Activated CD4-positive, alpha-beta T cell treated with anti-CD3 and anti-CD28 coated beads, Interleukin-2, amount 10 ng/mL, durations not matched to agents 7 days and 5 days (primary cell): ENCODE measurements at regions not wholly inside any gene's neighbourhood (a gene's known extent, or its start where the extent isn't known, plus 50 kb on each side); places are given as distances from the start of the nearest gene placed in this dataset.
"Not testable (repeated sequence)": the region's sequence is repeated elsewhere in the genome, so short reads cannot be mapped to it uniquely, and the experiment has no call there.

ENCODE experiments used
- CTCF ChIA-PET: fragments of 350-600 bp; sonication (Branson Sonifier 250); formaldehyde crosslinking; loops from one replicate; lab custom pipeline; 2021; ENCODE audit warnings: antibody characterized with exemption; lab: Charles Lee
- POLR2A ChIA-PET: fragments of 350-600 bp; sonication (Branson Sonifier 250); formaldehyde crosslinking; loops from one replicate; lab custom pipeline; 2021; ENCODE audit warnings: antibody characterized with exemption; lab: Charles Lee
- DNase-seq: peaks from one replicate; pipeline ENCODE4 v3.0.0-alpha.2; 2020
- H3K27ac Mint-ChIP-seq: one replicate; pipeline ENCODE4 v1.8.0; 2021; ENCODE audit warnings: mild to moderate bottlenecking, moderate library complexity, mixed read lengths
- H3K27me3 Mint-ChIP-seq: one replicate; pipeline ENCODE4 v1.8.0; 2021; ENCODE audit warnings: mixed read lengths
- H3K36me3 Mint-ChIP-seq: one replicate; pipeline ENCODE4 v1.8.0; 2021; ENCODE audit warnings: low read depth, mixed read lengths
- H3K4me1 Mint-ChIP-seq: one replicate; pipeline ENCODE4 v1.8.0; 2021; ENCODE audit warnings: mixed read lengths
- H3K4me3 Mint-ChIP-seq: one replicate; pipeline ENCODE4 v1.8.0; 2021; ENCODE audit warnings: mild to moderate bottlenecking, moderate library complexity, mixed read lengths
- H3K9me3 Mint-ChIP-seq: one replicate; pipeline ENCODE4 v1.8.0; 2021; ENCODE audit warnings: mixed read lengths

DNA sequence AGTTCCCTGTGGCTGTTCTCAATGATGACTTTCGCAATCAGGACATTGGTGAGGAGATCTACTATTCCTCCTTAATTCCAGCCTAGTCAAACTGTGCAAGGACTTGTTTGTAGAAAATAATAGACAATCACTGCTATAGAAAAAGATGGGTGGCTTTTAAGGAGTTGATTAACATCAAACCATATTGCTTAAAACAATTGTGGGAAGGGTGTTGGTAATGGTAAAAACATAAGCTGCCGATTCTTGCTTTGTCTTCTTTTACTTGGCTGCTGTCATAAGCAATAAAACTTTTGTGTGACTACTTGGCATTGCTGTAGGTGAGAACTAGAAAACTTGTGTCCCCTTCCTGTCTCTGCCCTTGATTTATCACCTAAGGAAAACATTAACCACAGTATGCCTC, 561.2 kb upstream of the SEMA6A start:
- no peaks in the 10 kb centered on the region for H3K36me3 Mint-ChIP-seq
- H3K27me3 Mint-ChIP-seq = no peaks in the 10 kb centered on the region
- no peaks in the 10 kb centered on the region for H3K9me3 Mint-ChIP-seq
- ChIA-PET POLR2A (no interaction called here), CTCF (no interaction called here)
- H3K27ac Mint-ChIP-seq = no peak overlapping the region
- no peaks in the 10 kb centered on the region for H3K4me1 Mint-ChIP-seq
- DNase-seq = no peak
- H3K4me3 Mint-ChIP-seq = no peak overlapping the region

DNA sequence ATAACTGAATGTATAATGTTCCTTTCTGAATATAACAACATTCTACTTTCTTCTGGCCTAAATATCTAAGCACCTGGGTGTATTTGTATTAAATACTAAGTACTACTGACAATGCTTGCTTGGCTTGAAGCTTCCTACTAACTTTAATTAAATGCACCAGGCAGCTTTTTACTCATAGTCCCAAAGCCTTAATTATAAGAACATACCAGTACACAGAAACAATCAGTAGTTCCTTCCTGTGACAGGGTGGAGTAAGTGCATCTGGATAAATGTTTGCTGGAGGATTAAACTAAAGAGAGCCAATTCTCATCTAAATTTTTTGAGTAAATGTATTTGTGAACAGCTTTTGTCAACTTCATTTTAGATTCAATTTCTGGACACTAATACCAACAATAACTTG, 558.6 kb upstream of the SEMA6A start:
- no peak overlapping the region for H3K4me3 Mint-ChIP-seq

GRCh38 chr5:117131876-117132275, 557.3 kb upstream of the SEMA6A start:
- H3K36me3 Mint-ChIP-seq = no peaks in the 10 kb centered on the region
- CTCF ChIA-PET = no interaction called here

More for the DNA sequence above, 558.6 kb upstream of the SEMA6A start:
- POLR2A ChIA-PET = no interaction called here
- CTCF ChIA-PET = no interaction called here
- DNase-seq = no peak
- H3K4me1 Mint-ChIP-seq = no peaks in the 10 kb centered on the region
- H3K27me3 Mint-ChIP-seq = no peaks in the 10 kb centered on the region
- no peak overlapping the region for H3K27ac Mint-ChIP-seq
- H3K9me3 Mint-ChIP-seq = no peaks in the 10 kb centered on the region
- H3K36me3 Mint-ChIP-seq = no peaks in the 10 kb centered on the region

DNA sequence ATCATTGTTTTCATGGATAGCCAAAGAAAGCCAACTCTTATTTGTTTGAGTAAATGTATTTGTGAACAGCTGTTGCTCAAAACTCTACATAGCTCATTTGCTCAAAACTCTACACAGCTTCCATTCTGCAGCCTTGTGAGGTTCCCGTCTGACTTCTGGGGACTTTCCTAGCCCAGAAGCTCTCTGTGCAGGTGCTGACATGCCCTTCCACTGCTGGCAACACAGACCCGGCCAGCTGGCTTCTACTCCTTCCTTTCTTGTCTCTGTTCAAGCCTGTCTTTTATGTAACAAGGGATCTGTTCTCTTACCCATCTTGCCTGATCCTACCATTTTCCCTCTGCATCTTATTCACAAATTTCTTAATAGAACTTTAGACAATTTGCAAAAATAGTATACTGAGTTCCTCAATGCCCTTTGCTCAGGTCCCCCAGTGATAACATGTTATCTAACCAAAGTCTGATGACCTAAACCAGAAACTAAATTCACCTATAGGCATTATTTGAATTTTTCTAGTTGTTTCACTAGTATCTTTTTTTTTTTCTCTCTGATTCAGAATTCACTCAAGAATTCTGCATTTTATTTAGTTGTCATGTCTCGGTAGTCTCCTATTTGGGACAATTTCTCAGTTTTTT, 556.5 kb upstream of the SEMA6A start:
- POLR2A ChIA-PET = no interaction called here
- Mint-ChIP-seq H3K36me3 (no peaks in the 10 kb centered on the region), H3K27me3 (no peaks in the 10 kb centered on the region), H3K27ac (no peak overlapping the region), H3K4me3 (no peak overlapping the region), H3K4me1 (no peaks in the 10 kb centered on the region), H3K9me3 (no peaks in the 10 kb centered on the region)
- CTCF ChIA-PET = no interaction called here
- DNase-seq = no peak

More at GRCh38 chr5:117131876-117132275, 557.3 kb upstream of the SEMA6A start:
- Mint-ChIP-seq H3K4me3 (no peak overlapping the region), H3K9me3 (no peaks in the 10 kb centered on the region), H3K27me3 (no peaks in the 10 kb centered on the region), H3K27ac (no peak overlapping the region), H3K4me1 (no peaks in the 10 kb centered on the region)
- DNase-seq = no peak
- POLR2A ChIA-PET = no interaction called here

DNA sequence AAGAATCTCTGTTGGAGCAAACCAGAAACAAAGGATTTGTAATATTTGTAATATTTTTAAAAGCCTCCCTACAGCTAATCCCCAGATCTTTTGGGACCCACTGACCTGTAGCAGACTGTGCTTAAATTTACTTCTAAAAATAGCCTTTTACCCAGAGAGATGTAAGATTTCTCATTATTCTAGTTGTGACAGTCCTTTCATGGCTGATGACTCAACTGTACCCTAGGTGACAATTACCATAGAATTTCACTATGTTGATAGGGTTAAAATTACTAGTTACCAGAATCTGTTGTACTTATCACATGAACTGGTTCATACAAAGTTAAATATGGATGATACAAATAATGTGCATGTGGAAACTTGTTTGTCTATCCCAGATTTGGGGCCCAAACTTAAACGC, 543.9 kb upstream of the SEMA6A start:
- Mint-ChIP-seq H3K9me3 (peaks cover 9% of the 10 kb centered on the region), H3K27ac (no peak overlapping the region), H3K4me3 (no peak overlapping the region), H3K36me3 (no peaks in the 10 kb centered on the region), H3K4me1 (no peaks in the 10 kb centered on the region), H3K27me3 (no peaks in the 10 kb centered on the region)
- DNase-seq = no peak
- CTCF ChIA-PET = interaction anchor here (0.6 kb wide), 1 partner anchor 1008 kb away, joined by 4 read pairs; no protein-coding TSS in a partner anchor
- POLR2A ChIA-PET = no interaction called here

DNA sequence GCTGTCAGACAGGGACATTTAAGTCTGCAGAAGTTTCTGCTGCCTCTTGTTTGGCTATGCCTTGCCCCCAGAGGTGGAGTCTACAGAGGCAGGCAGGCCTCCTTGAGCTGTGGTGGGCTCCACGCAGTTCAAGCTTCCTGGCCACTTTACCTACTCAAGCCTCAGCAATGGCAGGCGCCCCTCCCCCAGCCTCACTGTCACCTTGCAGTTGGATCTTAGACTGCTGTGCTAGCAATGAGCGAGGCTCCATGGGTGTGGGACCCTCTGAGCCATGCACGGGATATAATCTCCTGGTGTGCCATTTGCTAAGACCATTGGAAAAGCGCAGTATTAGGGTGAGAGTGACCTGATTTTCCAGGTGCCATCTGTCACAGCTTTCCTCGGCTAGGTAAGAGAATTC, 542.7 kb upstream of the SEMA6A start:
- POLR2A ChIA-PET, DNase-seq, CTCF ChIA-PET, H3K27me3 Mint-ChIP-seq, H3K4me3 Mint-ChIP-seq, H3K4me1 Mint-ChIP-seq, H3K36me3 Mint-ChIP-seq, H3K27ac Mint-ChIP-seq, H3K9me3 Mint-ChIP-seq: not testable (repeated sequence)

GRCh38 chr5:117110548-117110947, 535.9 kb upstream of the SEMA6A start:
- H3K4me3 Mint-ChIP-seq = no peak overlapping the region
- CTCF ChIA-PET = no interaction called here
- no peaks in the 10 kb centered on the region for H3K36me3 Mint-ChIP-seq

DNA sequence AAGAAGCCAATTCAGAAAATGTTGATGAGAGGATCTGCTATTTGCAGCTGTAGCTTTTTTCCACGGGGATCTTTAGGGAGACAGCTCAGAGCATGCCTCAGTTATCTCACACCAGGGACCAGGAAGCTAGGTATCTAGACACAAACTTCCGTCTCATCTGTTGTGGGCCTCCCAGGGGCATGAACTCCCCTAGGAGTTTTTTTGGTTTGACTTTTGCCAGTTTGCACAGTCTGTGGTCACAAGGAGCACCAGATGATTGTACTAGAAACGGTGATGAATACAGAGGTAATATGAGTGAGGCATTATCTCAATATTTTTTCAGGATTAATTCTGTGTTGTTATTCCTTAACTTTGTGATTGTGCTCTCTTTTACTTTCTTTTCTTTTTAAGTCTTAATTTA, 533.2 kb upstream of the SEMA6A start:
- no peaks in the 10 kb centered on the region for H3K36me3 Mint-ChIP-seq
- H3K4me1 Mint-ChIP-seq = no peaks in the 10 kb centered on the region
- CTCF ChIA-PET = no interaction called here
- H3K4me3 Mint-ChIP-seq = no peak overlapping the region
- H3K9me3 Mint-ChIP-seq = peaks cover 2% of the 10 kb centered on the region
- POLR2A ChIA-PET = no interaction called here
- H3K27me3 Mint-ChIP-seq = no peaks in the 10 kb centered on the region
- no peak overlapping the region for H3K27ac Mint-ChIP-seq
- DNase-seq = no peak

More at GRCh38 chr5:117110548-117110947, 535.9 kb upstream of the SEMA6A start:
- peaks cover 5% of the 10 kb centered on the region for H3K9me3 Mint-ChIP-seq
- POLR2A ChIA-PET = no interaction called here
- H3K4me1 Mint-ChIP-seq = no peaks in the 10 kb centered on the region
- no peaks in the 10 kb centered on the region for H3K27me3 Mint-ChIP-seq
- no peak overlapping the region for H3K27ac Mint-ChIP-seq
- no peak for DNase-seq

- Mint-ChIP-seq H3K4me3 (no peak overlapping the region), H3K27ac (no peak overlapping the region), H3K27me3 (no peaks in the 10 kb centered on the region), H3K36me3 (no peaks in the 10 kb centered on the region), H3K9me3 (no peaks in the 10 kb centered on the region), H3K4me1 (no peaks in the 10 kb centered on the region)
- CTCF ChIA-PET = no interaction called here
- no peak for DNase-seq
- POLR2A ChIA-PET = no interaction called here
These were observed 529.1 kb upstream of the SEMA6A start for GRCh38 chr5:117103703-117104102.

DNA sequence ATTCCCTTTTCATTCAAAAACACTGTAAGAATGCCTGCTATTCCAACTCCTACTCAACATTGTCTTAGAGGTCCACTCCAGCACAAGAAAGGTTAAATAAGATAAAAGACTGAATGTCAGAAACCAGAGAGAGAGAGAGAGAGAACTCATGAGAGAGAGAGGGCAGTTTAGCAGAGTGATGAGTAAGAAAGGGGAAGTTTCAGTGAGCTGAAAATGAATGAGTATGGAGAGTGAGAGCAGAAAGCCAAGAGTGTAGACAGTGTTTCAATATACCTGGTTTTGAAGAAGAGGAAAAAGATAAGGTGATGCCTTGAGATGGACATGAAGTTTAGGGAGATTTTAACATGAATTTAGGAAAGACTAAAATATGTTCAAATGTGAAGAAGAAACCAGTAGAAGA, 528.0 kb upstream of the SEMA6A start:
- Mint-ChIP-seq H3K9me3 (no peaks in the 10 kb centered on the region), H3K36me3 (no peaks in the 10 kb centered on the region), H3K4me3 (no peak overlapping the region), H3K27me3 (no peaks in the 10 kb centered on the region), H3K27ac (no peak overlapping the region), H3K4me1 (no peaks in the 10 kb centered on the region)
- DNase-seq = no peak
- ChIA-PET CTCF (no interaction called here), POLR2A (no interaction called here)

GRCh38 chr5:117100176-117100575, 525.6 kb upstream of the SEMA6A start:
- no peaks in the 10 kb centered on the region for H3K4me1 Mint-ChIP-seq
- no peak overlapping the region for H3K27ac Mint-ChIP-seq
- DNase-seq = no peak
- no peaks in the 10 kb centered on the region for H3K36me3 Mint-ChIP-seq
- CTCF ChIA-PET = interaction anchor here (0.6 kb wide), 1 partner anchor 320 kb away, joined by 3 read pairs; no protein-coding TSS in a partner anchor
- POLR2A ChIA-PET = no interaction called here
- H3K27me3 Mint-ChIP-seq = no peaks in the 10 kb centered on the region
- H3K4me3 Mint-ChIP-seq = no peak overlapping the region
- no peaks in the 10 kb centered on the region for H3K9me3 Mint-ChIP-seq

DNA sequence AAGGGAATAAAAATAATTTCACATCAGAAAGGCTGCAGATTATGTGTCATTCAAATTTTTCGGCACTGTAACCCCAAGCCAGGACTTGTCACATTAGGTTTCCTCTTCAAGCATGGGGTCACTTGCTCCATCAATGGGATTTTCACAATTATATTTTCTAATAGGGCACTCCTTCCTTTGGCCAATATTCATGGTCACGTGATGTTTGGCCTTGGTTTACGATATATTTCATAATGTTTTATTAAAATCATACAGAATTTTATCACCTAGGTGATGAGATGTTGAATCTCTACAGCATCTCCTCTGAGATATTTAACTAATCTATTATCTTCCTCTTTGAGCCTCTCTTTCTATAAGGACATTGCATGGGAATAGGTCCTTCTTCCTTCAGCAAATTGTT, 523.5 kb upstream of the SEMA6A start:
- Mint-ChIP-seq H3K36me3 (no peaks in the 10 kb centered on the region), H3K4me3 (no peak overlapping the region), H3K4me1 (no peaks in the 10 kb centered on the region), H3K27ac (no peak overlapping the region), H3K27me3 (no peaks in the 10 kb centered on the region), H3K9me3 (no peaks in the 10 kb centered on the region)
- CTCF ChIA-PET = no interaction called here
- POLR2A ChIA-PET = no interaction called here
- DNase-seq = no peak

GRCh38 chr5:117095346-117096332, 521.0 kb upstream of the SEMA6A start:
- Mint-ChIP-seq H3K9me3 (no peaks in the 10 kb centered on the region), H3K27ac (no peak overlapping the region), H3K36me3 (no peaks in the 10 kb centered on the region), H3K4me1 (no peaks in the 10 kb centered on the region), H3K27me3 (no peaks in the 10 kb centered on the region), H3K4me3 (no peak overlapping the region)
- CTCF ChIA-PET = no interaction called here
- DNase-seq = no peak
- POLR2A ChIA-PET = no interaction called here
